ENCODE measurements at regions not wholly inside any gene's neighbourhood (a gene's known extent, or its start where the extent isn't known, plus 50 kb on each side); places are given as distances from the start of the nearest gene placed in this dataset.

DNA sequence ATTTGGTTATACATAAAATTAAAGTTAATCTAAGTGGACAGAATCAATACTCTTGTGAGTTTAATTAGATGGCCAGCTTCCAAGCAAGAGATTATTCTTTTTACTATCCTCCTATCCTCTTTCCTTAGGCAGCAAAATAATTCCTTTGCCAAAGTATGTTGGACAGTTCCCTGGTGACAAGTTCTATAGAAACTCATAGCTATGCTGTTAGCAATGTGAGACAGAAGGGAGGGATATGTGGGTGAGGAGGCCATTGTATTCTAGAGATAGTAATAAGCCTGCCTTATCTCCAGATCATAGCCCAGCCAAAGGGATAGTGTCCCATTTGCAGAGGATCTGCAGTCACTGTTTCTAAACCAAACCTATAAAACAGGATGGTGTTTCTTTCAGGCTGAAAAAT is 181.6 kb upstream of the HDAC9 start:
- no peak overlapping the region for H3K4me3 Mint-ChIP-seq
- H3K9me3 Mint-ChIP-seq = no peaks in the 10 kb centered on the region
- no peaks in the 10 kb centered on the region for H3K27me3 Mint-ChIP-seq
- H3K36me3 Mint-ChIP-seq (ENCODE audit: low read depth) = no peaks in the 10 kb centered on the region
- peaks cover 7% of the 10 kb centered on the region for H3K4me1 Mint-ChIP-seq
- no peak for ATAC-seq (replicated peaks)
- H3K27ac Mint-ChIP-seq = no peak overlapping the region

DNA sequence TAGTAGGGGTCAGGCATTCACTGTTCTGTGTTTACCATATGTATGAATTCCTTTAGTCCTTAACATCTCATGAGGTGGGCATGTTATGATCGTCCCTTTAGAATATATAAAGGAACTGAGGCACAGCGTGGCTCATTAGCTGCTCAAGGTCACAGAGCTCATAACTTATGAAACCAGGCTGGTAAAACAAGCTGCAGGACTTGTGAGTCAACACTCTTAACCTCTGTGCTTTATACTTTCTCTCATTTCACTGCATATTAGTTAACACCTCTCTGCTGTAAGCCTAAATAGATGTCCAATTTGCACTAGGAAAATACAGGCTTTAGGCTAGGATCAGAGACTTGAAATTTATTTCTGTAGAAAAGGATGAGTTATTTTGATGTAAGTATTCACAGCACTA is 180.3 kb upstream of the HDAC9 start:
- H3K27me3 Mint-ChIP-seq = no peaks in the 10 kb centered on the region

DNA sequence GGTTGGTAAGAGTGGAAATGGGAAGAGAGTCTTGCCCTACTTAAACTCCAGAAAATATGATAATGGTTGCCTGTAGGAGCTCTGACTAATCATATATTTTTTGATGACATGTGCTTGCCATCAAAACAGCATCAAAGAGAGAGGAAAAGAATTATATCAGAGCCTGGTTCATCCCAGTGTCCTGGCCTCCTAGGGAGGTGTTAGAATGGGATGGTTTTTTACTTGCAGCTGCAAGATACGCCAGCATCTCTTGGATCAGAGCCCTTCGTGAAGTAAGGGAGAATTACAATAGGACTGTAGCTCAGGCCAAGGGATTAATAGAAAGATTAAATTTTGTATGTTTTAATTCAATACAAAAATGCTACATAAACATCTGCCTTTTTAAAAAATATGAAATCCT is 177.6 kb upstream of the HDAC9 start:
- H3K27ac Mint-ChIP-seq = no peak overlapping the region
- H3K36me3 Mint-ChIP-seq (ENCODE audit: low read depth) = no peaks in the 10 kb centered on the region
- no peaks in the 10 kb centered on the region for H3K27me3 Mint-ChIP-seq
- no peak overlapping the region for H3K4me3 Mint-ChIP-seq
- H3K9me3 Mint-ChIP-seq = no peaks in the 10 kb centered on the region
- no peak for ATAC-seq (replicated peaks)
- no peaks in the 10 kb centered on the region for H3K4me1 Mint-ChIP-seq

More for the DNA sequence above, 180.3 kb upstream of the HDAC9 start:
- Mint-ChIP-seq H3K27ac (no peak overlapping the region), H3K9me3 (no peaks in the 10 kb centered on the region), H3K4me3 (no peak overlapping the region), H3K4me1 (peaks cover 7% of the 10 kb centered on the region), H3K36me3 (ENCODE audit: low read depth) (no peaks in the 10 kb centered on the region)
- ATAC-seq (replicated peaks) = no peak

DNA sequence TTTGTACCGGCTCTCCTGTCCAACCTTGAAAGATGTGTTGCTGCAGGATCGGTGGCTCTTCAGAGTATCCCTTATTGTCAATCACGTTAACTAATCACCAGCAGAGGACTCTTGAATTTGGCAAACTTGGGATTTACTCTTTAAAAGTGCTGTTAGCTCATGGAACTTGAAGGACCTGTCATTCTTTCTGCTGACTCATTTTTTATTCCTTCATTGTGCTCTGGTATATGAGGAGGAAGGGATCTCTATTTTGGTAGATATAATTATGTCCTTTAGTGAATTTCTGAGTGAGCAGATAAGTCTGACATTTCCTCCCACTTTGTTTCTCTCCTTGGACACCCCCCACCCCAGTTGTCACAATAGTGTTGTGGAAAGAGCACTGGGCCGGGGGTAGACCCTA is 175.1 kb upstream of the HDAC9 start:
- H3K27me3 Mint-ChIP-seq = no peaks in the 10 kb centered on the region
- no peak for ATAC-seq (replicated peaks)
- no peaks in the 10 kb centered on the region for H3K36me3 Mint-ChIP-seq (ENCODE audit: low read depth)
- no peak overlapping the region for H3K4me3 Mint-ChIP-seq
- H3K9me3 Mint-ChIP-seq = no peaks in the 10 kb centered on the region
- H3K27ac Mint-ChIP-seq = no peak overlapping the region
- H3K4me1 Mint-ChIP-seq = no peaks in the 10 kb centered on the region

DNA sequence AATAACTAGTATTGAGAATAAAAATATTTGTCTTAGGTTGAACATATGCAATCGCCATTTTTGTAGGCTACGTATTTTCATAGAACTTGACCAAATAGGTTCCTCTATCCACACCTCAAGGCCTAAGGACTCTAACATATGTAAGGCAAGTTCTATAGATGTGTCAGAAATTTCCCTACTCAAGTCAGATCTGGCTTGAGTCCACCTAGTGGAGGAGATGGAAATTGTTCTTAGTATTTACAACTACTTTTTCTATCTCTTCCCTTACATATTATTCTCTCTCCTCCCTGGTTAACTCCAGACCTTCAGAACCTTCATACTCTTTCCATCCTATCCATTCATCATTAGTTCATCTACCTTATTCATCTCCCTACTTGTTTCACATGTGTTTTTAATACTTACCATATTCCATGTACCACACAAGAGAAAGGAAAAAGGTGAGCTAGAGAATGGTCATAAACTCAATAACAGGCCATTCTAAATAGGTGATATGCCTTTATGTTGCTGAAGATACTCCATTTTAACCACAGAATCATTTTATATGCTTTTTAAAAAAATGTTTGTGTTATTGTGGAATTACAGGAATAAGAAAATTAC is 174.5 kb upstream of the HDAC9 start:
- H3K4me1 Mint-ChIP-seq = no peaks in the 10 kb centered on the region
- no peaks in the 10 kb centered on the region for H3K9me3 Mint-ChIP-seq
- ATAC-seq (replicated peaks) = no peak
- H3K27me3 Mint-ChIP-seq = no peaks in the 10 kb centered on the region
- H3K27ac Mint-ChIP-seq = no peak overlapping the region
- no peaks in the 10 kb centered on the region for H3K36me3 Mint-ChIP-seq (ENCODE audit: low read depth)
- no peak overlapping the region for H3K4me3 Mint-ChIP-seq

DNA sequence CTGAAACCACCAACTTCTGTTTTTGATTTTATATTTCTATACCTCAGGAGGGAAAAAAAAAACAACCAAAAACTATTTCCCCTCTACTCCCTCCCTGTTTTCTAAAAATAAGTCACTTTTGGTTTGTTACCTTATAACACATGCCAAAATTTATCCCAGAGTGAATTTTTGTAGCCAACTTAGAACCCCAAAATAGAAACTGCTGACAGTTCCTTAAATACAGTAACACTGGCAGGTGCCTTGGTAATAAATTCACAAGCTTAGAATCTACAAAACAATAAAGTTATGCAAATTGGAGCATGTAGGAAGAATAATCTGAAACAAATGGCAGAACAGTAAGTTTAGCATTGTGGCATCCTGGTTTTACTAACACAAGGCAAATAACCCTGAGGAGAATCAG is 165.0 kb upstream of the HDAC9 start:
- no peaks in the 10 kb centered on the region for H3K9me3 Mint-ChIP-seq
- H3K36me3 Mint-ChIP-seq (ENCODE audit: low read depth) = no peaks in the 10 kb centered on the region
- H3K27me3 Mint-ChIP-seq = peaks cover 6% of the 10 kb centered on the region
- ATAC-seq (replicated peaks) = no peak
- no peak overlapping the region for H3K27ac Mint-ChIP-seq
- H3K4me1 Mint-ChIP-seq = no peaks in the 10 kb centered on the region
- no peak overlapping the region for H3K4me3 Mint-ChIP-seq

DNA sequence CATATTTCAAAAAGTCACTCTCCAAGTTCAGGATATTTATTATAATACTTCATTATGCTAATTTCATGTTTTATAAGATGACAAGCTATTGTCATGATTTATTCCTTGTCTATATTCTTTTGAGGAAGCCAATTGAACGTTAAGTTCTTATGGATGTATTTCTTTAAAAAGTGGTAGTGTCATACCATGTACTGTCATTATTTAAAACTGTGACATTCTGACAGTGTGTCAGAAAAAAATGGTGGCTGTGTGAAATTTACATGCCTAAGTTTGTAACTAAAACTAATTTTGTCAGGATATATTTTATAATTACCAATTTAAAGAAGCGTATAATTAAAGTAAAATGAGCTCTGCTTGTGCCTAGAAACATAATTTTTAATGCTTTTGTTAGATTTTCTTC is 158.9 kb upstream of the HDAC9 start:
- Mint-ChIP-seq H3K4me3 (no peak overlapping the region), H3K36me3 (ENCODE audit: low read depth) (no peaks in the 10 kb centered on the region), H3K27me3 (peaks cover 3% of the 10 kb centered on the region), H3K27ac (no peak overlapping the region), H3K9me3 (peaks cover 6% of the 10 kb centered on the region), H3K4me1 (no peaks in the 10 kb centered on the region)
- ATAC-seq (replicated peaks) = no peak

DNA sequence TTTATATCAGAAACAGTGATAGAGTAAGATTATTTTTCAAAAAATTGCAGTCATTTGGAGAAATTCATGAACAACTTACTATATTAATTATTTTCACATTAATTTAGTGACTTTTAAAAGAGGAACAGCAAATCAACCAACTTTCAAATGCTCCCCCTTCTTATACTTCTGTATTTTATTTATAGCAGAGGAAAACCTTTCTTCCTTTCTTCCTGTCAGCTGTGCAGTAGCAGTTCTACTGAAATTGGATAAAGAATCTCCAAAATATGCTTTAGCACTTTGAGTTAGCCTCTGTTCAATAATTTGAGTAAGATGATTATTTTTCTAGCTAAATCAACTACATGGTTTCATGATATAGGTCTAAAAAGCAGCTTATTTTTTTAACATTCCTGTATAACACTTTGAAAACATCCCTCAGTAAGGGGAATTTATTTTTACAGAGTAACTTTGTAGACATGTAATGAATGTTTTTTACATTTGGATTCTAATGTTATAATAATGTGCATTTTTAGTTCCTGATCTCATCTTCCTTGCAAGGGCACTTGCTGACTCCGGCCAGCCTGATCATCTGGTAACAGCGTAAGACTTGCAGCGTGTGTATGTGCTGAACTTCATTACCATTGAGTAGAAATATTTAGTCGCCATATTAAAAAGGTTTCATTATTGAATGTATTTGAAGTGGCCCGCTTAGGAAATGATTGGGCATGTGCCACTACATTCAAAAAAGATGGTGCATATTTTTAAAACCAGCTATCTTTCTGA is 158.3 kb upstream of the HDAC9 start:
- peaks cover 6% of the 10 kb centered on the region for H3K27me3 Mint-ChIP-seq
- peaks cover 9% of the 10 kb centered on the region for H3K9me3 Mint-ChIP-seq
- no peak overlapping the region for H3K4me3 Mint-ChIP-seq
- no peak for ATAC-seq (replicated peaks)
- no peaks in the 10 kb centered on the region for H3K36me3 Mint-ChIP-seq (ENCODE audit: low read depth)
- H3K27ac Mint-ChIP-seq = no peak overlapping the region
- no peaks in the 10 kb centered on the region for H3K4me1 Mint-ChIP-seq

DNA sequence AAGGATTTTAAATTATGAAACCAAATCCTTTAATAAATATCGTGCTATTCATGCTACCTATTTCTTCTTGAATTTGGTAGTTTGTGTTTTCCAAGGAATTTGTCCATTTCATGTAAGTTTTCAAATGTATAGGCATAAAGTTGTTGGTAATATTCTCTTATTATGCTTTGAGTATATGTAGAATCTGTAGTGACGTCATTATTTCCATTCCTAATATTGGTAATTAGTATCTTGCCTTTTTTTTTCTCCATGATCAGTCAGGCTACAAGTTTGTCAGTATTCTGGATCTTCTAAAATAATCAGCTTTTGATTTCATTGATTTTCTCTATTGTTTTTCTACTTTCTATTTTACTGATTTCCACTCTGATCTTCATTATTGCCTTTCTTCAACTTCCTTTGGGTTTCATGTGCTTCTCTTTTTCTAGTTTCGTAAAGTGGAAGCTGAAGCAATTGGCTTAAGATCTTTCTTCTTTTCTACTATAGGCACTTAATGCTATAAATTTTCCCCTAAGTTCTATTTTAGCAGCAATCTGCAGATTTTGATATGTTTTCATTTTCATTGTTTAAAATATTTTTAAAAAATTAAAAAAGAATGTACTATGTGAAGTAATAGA is 156.5 kb upstream of the HDAC9 start:
- peaks cover 9% of the 10 kb centered on the region for H3K9me3 Mint-ChIP-seq
- no peak for ATAC-seq (replicated peaks)
- no peak overlapping the region for H3K4me3 Mint-ChIP-seq
- peaks cover 11% of the 10 kb centered on the region for H3K27me3 Mint-ChIP-seq
- H3K27ac Mint-ChIP-seq = no peak overlapping the region
- no peaks in the 10 kb centered on the region for H3K4me1 Mint-ChIP-seq
- H3K36me3 Mint-ChIP-seq (ENCODE audit: low read depth) = no peaks in the 10 kb centered on the region

DNA sequence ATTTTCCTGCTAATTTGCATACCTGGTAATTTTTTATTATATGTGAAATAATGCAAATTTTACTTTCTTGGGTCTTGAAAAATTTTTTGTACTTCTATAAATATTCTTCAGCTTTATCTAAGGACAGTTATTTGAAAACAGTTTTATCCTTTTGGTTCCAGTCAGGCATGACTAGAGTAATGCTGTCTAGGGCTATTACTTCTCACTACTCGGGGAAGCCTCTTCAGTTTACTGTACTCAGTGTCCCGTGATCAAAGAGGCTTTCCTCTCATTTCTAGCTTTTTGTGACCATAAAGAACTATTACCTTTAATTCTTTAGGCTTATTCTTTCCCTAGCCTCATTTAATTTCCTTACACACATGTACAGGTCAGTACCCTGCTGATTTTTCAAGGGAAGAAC is 153.8 kb upstream of the HDAC9 start:
- Mint-ChIP-seq H3K27ac (no peak overlapping the region), H3K9me3 (peaks cover 9% of the 10 kb centered on the region), H3K4me1 (no peaks in the 10 kb centered on the region), H3K4me3 (no peak overlapping the region), H3K36me3 (ENCODE audit: low read depth) (no peaks in the 10 kb centered on the region), H3K27me3 (peaks cover 12% of the 10 kb centered on the region)
- ATAC-seq (replicated peaks) = no peak

DNA sequence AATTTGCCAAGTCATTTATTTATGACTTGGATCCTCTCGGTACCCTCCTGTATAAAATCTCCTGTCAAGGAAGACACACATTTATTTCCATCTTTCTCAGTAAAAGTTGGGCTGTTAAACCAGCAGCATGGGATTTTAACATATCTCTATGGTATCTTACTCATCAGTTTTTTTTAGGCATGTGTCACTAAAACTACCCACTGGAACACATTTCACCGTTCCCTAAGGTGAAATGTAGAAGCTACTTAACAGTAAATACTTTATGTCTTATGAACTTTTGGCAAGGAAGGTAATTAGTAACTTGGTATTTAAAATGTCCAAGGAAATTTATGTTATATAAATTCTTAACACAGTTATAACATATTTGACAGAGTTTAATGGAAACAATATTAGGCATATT is 152.5 kb upstream of the HDAC9 start:
- no peaks in the 10 kb centered on the region for H3K36me3 Mint-ChIP-seq (ENCODE audit: low read depth)
- H3K4me1 Mint-ChIP-seq = no peaks in the 10 kb centered on the region
- H3K9me3 Mint-ChIP-seq = peaks cover 9% of the 10 kb centered on the region
- no peak for ATAC-seq (replicated peaks)
- peaks cover 12% of the 10 kb centered on the region for H3K27me3 Mint-ChIP-seq
- no peak overlapping the region for H3K27ac Mint-ChIP-seq
- no peak overlapping the region for H3K4me3 Mint-ChIP-seq

DNA sequence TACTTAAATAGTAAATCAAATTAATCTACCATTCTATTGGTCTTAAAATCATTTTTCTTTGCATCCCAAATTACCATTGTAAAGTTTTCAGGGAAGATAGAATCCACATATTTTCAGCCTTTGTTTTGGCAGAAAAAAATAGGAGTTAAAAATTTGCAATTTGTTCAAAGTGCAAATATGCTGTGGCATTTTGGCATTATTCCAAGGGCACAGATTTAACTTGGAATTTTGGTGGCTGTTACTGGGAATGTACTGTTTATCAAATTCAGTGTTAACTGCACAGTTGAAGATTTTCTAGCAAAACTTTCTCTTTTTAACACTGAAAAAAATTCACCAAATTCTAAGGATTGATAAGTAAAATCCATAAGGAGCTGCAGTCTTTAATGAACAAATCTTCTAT is 151.0 kb upstream of the HDAC9 start:
- H3K27me3 Mint-ChIP-seq = peaks cover 12% of the 10 kb centered on the region
- peaks cover 9% of the 10 kb centered on the region for H3K9me3 Mint-ChIP-seq
- H3K4me1 Mint-ChIP-seq = no peaks in the 10 kb centered on the region
- H3K4me3 Mint-ChIP-seq = no peak overlapping the region
- no peaks in the 10 kb centered on the region for H3K36me3 Mint-ChIP-seq (ENCODE audit: low read depth)
- ATAC-seq (replicated peaks) = no peak
- no peak overlapping the region for H3K27ac Mint-ChIP-seq

DNA sequence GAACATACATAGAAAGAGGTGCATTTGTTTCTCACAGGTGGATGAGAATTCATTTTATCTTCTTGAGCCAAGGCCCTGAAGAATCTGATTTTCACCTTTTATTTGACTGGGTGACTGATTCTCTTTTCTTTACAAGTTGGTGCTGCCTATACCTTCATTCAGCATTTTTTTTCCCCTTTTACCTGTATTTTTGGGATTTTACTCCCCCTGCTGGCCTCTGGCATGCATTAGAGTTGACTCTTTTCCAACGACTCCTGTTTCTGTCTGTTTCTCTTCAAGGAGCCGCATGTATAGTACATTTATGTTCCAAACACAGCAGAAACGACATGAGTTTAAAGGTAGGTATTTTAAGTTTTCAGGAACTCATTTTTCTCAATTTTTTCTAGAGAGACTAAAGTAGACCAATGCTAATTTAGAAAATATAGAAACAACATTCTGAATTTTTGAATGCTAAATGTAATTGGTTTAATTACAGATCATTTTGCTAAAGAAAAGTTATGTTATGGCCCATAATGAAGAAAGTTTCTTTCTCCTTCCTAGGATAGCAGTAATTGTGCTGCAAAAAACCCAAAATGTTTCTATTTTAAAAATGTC is 149.8 kb upstream of the HDAC9 start:
- no peak for ATAC-seq (replicated peaks)

DNA sequence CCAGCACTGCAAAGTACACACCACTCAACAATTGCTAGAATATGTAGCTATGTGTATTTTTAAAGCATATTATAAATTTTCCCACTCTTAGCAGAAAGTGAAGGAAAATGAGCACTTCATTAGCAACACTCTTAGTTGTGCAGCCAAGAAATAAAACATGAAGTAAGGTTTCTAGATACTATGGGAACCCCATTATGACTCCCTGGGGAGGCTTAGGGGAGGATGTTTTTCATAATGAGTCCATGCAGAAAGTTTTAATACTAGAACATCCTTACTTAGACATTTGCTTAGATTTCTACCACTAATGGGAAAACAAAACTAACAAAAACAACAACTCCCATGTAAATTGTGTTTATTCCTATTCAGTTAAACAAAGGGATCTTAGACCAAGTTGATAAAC is 148.4 kb upstream of the HDAC9 start:
- H3K4me3 Mint-ChIP-seq = no peak overlapping the region
- peaks cover 1% of the 10 kb centered on the region for H3K9me3 Mint-ChIP-seq
- H3K4me1 Mint-ChIP-seq = no peaks in the 10 kb centered on the region
- H3K27ac Mint-ChIP-seq = no peak overlapping the region
- peaks cover 12% of the 10 kb centered on the region for H3K27me3 Mint-ChIP-seq
- H3K36me3 Mint-ChIP-seq (ENCODE audit: low read depth) = no peaks in the 10 kb centered on the region
- no peak for ATAC-seq (replicated peaks)

More for the DNA sequence above, 149.8 kb upstream of the HDAC9 start:
- Mint-ChIP-seq H3K27me3 (peaks cover 15% of the 10 kb centered on the region), H3K36me3 (ENCODE audit: low read depth) (no peaks in the 10 kb centered on the region), H3K9me3 (peaks cover 9% of the 10 kb centered on the region), H3K4me1 (no peaks in the 10 kb centered on the region), H3K27ac (no peak overlapping the region), H3K4me3 (no peak overlapping the region)

DNA sequence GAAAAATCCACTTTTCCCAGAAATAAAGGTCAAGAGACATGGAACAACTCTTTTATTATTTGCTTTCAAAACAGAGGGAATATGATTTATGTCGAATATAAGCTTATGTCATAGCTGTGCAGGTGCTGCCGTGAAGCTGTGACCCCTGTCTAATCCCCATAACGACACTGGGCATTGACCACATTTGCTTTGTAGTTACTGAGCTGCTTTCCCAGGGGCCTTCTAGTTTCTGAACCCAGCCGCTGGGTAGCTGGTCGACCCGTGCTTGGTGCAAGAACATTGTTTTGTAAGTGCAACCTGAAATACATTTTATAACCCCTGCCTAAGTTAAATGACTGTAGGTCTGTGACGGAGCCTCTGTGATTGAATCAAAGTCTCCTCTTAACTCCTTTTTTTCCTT is 144.9 kb upstream of the HDAC9 start:
- Mint-ChIP-seq H3K27ac (no peak overlapping the region), H3K36me3 (ENCODE audit: low read depth) (no peaks in the 10 kb centered on the region), H3K4me3 (no peak overlapping the region), H3K4me1 (no peaks in the 10 kb centered on the region), H3K9me3 (no peaks in the 10 kb centered on the region), H3K27me3 (peaks cover 3% of the 10 kb centered on the region)
- no peak for ATAC-seq (replicated peaks)

Measured in activated T-helper 17 cell treated with anti-CD3 and anti-CD28 coated beads, Interleukin-2, amount 50 U/mL, for 72 hours (primary cell).